A673 (cell line): ENCODE measurements at regions not wholly inside any gene's neighbourhood (a gene's known extent, or its start where the extent isn't known, plus 50 kb on each side); places are given as distances from the start of the nearest gene placed in this dataset.

Source experiments
- EZH2 ChIP-seq: fragments of 200-600 bp; sonication (generic); IDR thresholded peaks from 2 replicates; pipeline ENCODE4 v1.6.1; 2017; ENCODE audit warnings: borderline replicate concordance, low read depth, mild to moderate bottlenecking, mixed read lengths, antibody characterized with exemption, low read length; ENCODE audit not compliant: poor library complexity, severe bottlenecking
- TF ChIP-seq, protein P1 (sequence below): fragments of 300-800, 200-600 bp; sonication (generic); conservative IDR thresholded peaks from 2 replicates; pipeline ENCODE4 v1.5.1; 2017; ENCODE audit warnings: low read depth, mild to moderate bottlenecking, antibody characterized with exemption, low read length, moderate library complexity, mixed read lengths

DNA sequence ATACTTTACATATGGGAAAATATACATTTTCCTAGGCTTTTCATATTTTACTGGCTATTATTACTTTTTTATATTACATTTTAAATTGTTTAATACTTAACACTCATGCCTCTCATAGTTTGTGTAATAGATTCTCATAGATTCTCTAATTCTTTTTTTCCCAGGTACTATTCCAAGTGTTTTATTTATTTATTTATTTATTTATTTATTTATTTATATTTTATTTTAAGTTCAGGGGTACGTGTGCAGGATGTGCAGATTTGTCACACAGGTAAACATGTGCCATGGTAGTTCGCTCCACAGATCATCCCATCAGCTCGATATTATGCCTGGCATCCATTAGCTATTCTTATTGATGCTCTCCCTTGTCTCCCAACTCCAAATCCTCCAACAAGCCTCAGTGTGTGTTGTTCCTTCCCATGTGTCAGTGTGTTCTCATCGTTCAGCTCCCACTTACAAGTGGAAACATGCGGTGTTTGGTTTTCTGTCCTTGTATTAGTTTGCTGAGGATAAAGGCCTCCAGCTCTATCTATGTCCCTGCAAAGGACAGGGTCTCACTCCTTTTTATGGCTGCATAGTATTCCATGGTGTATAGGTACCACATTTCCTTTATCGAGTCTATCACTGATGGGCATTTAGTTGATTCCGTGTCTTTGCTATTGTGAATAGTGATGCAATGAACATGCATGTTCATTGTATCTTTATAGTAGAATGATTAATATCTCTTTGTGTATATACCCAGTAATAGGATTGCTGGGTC, 205.4 kb upstream of the P2RY1 start:
- TF ChIP-seq, protein P1, sequence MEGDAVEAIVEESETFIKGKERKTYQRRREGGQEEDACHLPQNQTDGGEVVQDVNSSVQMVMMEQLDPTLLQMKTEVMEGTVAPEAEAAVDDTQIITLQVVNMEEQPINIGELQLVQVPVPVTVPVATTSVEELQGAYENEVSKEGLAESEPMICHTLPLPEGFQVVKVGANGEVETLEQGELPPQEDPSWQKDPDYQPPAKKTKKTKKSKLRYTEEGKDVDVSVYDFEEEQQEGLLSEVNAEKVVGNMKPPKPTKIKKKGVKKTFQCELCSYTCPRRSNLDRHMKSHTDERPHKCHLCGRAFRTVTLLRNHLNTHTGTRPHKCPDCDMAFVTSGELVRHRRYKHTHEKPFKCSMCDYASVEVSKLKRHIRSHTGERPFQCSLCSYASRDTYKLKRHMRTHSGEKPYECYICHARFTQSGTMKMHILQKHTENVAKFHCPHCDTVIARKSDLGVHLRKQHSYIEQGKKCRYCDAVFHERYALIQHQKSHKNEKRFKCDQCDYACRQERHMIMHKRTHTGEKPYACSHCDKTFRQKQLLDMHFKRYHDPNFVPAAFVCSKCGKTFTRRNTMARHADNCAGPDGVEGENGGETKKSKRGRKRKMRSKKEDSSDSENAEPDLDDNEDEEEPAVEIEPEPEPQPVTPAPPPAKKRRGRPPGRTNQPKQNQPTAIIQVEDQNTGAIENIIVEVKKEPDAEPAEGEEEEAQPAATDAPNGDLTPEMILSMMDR, result no peak
- no peak for TF ChIP-seq EZH2
